ENCODE measurements at regions not wholly inside any gene's neighbourhood (a gene's known extent, or its start where the extent isn't known, plus 50 kb on each side); places are given as distances from the start of the nearest gene placed in this dataset.

- intact Hi-C loops (cut with micrococcal nuclease; ENCODE audit: unreplicated experiment) (no loop called here), in situ Hi-C loops (cut with HindIII; ENCODE audit: low pct_unique_long_range_greater_than_20kb, low sequenced_read_pairs) (no loop called here)
- Histone ChIP-seq H3K4me1 (ENCODE audit: control insufficient read depth, insufficient read depth, low read length) (no peaks in the 10 kb centered on the region), H3K36me3 (ENCODE audit: control insufficient read depth, insufficient read depth, low read length) (no peaks in the 10 kb centered on the region), H3K27ac (ENCODE audit: low read length) (no peak overlapping the region), H3K27me3 (ENCODE audit: control insufficient read depth, insufficient read depth, low read length) (no peaks in the 10 kb centered on the region), H3K4me3 (ENCODE audit: low read depth in 2 of 2, low read length in 2 of 2) (no peak overlapping the region), H3K9me3 (ENCODE audit: control insufficient read depth, insufficient read depth, low read depth, low read length) (no peaks in the 10 kb centered on the region)
- no TSS peak for BruUV-seq (replicated peaks)
- no peak for ATAC-seq
- CTCF ChIA-PET, result no interaction called here
- no peak for DNase-seq (ENCODE audit: low read depth, low spot score)
- TF ChIP-seq POLR2AphosphoS5 (IDR thresholded peaks at IDR 0.05; ENCODE audit: low read depth, low read length) (no peak), TCF7L2 (IDR thresholded peaks at IDR 0.05; ENCODE audit: low read depth, low read length) (no peak), CTCF (IDR thresholded peaks at IDR 0.05) (no peak)
- POLR2A ChIA-PET, result no interaction called here
These were observed 159.5 kb downstream of the GABRG2 start for GRCh38 chr5:162227075-162227474.

GRCh38 chr5:162230348-162230747, 162.8 kb downstream of the GABRG2 start:
- Histone ChIP-seq H3K9me3 (ENCODE audit: control insufficient read depth, insufficient read depth, low read depth, low read length) (no peaks in the 10 kb centered on the region), H3K27me3 (ENCODE audit: control insufficient read depth, insufficient read depth, low read length) (no peaks in the 10 kb centered on the region), H3K4me1 (ENCODE audit: control insufficient read depth, insufficient read depth, low read length) (no peaks in the 10 kb centered on the region), H3K4me3 (ENCODE audit: low read depth in 2 of 2, low read length in 2 of 2) (no peak overlapping the region), H3K27ac (ENCODE audit: low read length) (no peak overlapping the region), H3K36me3 (ENCODE audit: control insufficient read depth, insufficient read depth, low read length) (no peaks in the 10 kb centered on the region)
- CTCF ChIA-PET, result no interaction called here
- in situ Hi-C loops (cut with HindIII; ENCODE audit: low pct_unique_long_range_greater_than_20kb, low sequenced_read_pairs), result no loop called here
- no peak for DNase-seq (ENCODE audit: low read depth, low spot score)
- TF ChIP-seq POLR2AphosphoS5 (IDR thresholded peaks at IDR 0.05; ENCODE audit: low read depth, low read length), result no peak
- no peak for TF ChIP-seq TCF7L2 (IDR thresholded peaks at IDR 0.05; ENCODE audit: low read depth, low read length)
- TF ChIP-seq SIN3A (IDR thresholded peaks at IDR 0.05; ENCODE audit: borderline replicate concordance, insufficient read depth, low read depth, low read length), result no peak
- TF ChIP-seq REST (IDR thresholded peaks at IDR 0.05; ENCODE audit: insufficient read depth in 1 of 2, low read depth in 2 of 2, low read length in 1 of 2), result no peak
- no peak for TF ChIP-seq CTCF (IDR thresholded peaks at IDR 0.05)
- POLR2A ChIA-PET, result no interaction called here
- no TSS peak for BruUV-seq (replicated peaks)
- intact Hi-C loops (cut with micrococcal nuclease; ENCODE audit: unreplicated experiment), result no loop called here
- ATAC-seq, result no peak

GRCh38 chr5:162231522-162231921, 163.9 kb downstream of the GABRG2 start:
- no TSS peak for BruUV-seq (replicated peaks)
- Histone ChIP-seq H3K36me3 (ENCODE audit: control insufficient read depth, insufficient read depth, low read length) (no peaks in the 10 kb centered on the region), H3K9me3 (ENCODE audit: control insufficient read depth, insufficient read depth, low read depth, low read length) (no peaks in the 10 kb centered on the region), H3K27ac (ENCODE audit: low read length) (no peak overlapping the region), H3K4me3 (ENCODE audit: low read depth in 2 of 2, low read length in 2 of 2) (no peak overlapping the region), H3K4me1 (ENCODE audit: control insufficient read depth, insufficient read depth, low read length) (no peaks in the 10 kb centered on the region), H3K27me3 (ENCODE audit: control insufficient read depth, insufficient read depth, low read length) (no peaks in the 10 kb centered on the region)
- no peak for TF ChIP-seq REST (IDR thresholded peaks at IDR 0.05; ENCODE audit: insufficient read depth in 1 of 2, low read depth in 2 of 2, low read length in 1 of 2)
- TF ChIP-seq TCF7L2 (IDR thresholded peaks at IDR 0.05; ENCODE audit: low read depth, low read length), result no peak
- TF ChIP-seq CTCF (IDR thresholded peaks at IDR 0.05), result no peak
- TF ChIP-seq POLR2AphosphoS5 (IDR thresholded peaks at IDR 0.05; ENCODE audit: low read depth, low read length), result no peak
- no peak for TF ChIP-seq SIN3A (IDR thresholded peaks at IDR 0.05; ENCODE audit: borderline replicate concordance, insufficient read depth, low read depth, low read length)
- DNase-seq (ENCODE audit: low read depth, low spot score) (no peak), ATAC-seq (no peak)
- ChIA-PET CTCF (interaction anchor here (0.7 kb wide), 1 partner anchor 9 kb away, joined by 9 read pairs; no protein-coding TSS in a partner anchor), POLR2A (no interaction called here)
- in situ Hi-C loops (cut with HindIII; ENCODE audit: low pct_unique_long_range_greater_than_20kb, low sequenced_read_pairs), result no loop called here
- intact Hi-C loops (cut with micrococcal nuclease; ENCODE audit: unreplicated experiment), result no loop called here

All from Panc1 (cell line).